ENCODE measurements at regions not wholly inside any gene's neighbourhood (a gene's known extent, or its start where the extent isn't known, plus 50 kb on each side); places are given as distances from the start of the nearest gene placed in this dataset.

- no peak for DNase-seq (ENCODE audit: extremely low read depth, low read depth)
- no peak for TF ChIP-seq CTCF (IDR thresholded peaks at IDR 0.05; ENCODE audit: low read depth, low read length, missing control alignments)
- H3K4me3 ChIP-seq (replicated peaks; ENCODE audit: low read depth, low read length): no peak overlapping the region
These were observed 1093.6 kb downstream of the TECRL start for GRCh38 chr4:63315651-63316050.

- H3K4me3 ChIP-seq (replicated peaks; ENCODE audit: low read depth, low read length): no peak overlapping the region
- no peak for DNase-seq (ENCODE audit: extremely low read depth, low read depth)
- TF ChIP-seq CTCF (IDR thresholded peaks at IDR 0.05; ENCODE audit: low read depth, low read length, missing control alignments): no peak
These were observed 1100.6 kb downstream of the TECRL start for GRCh38 chr4:63308697-63309096.

DNA sequence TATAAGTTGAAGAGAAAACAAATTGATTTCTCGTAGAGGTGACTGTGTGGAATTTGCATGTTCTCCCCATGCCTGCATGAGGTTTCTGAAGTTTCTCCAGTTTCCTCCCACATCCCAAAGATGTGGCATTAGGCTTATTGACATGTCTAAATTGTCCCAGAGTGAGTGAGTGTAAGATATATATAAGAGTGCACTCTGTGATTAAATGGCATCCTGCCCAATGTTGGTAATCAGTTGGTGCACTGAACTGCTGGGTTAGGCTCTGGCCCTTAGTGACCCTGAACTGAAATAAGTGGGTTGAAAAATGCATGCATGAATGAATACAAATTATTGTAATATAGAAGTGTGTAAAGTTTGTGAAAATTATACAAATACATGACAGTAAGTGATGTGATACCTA is 1106.5 kb downstream of the TECRL start:
- no peak overlapping the region for H3K4me3 ChIP-seq (replicated peaks; ENCODE audit: low read depth, low read length)
- TF ChIP-seq CTCF (IDR thresholded peaks at IDR 0.05; ENCODE audit: low read depth, low read length, missing control alignments): no peak
- DNase-seq (ENCODE audit: extremely low read depth, low read depth): no peak

DNA sequence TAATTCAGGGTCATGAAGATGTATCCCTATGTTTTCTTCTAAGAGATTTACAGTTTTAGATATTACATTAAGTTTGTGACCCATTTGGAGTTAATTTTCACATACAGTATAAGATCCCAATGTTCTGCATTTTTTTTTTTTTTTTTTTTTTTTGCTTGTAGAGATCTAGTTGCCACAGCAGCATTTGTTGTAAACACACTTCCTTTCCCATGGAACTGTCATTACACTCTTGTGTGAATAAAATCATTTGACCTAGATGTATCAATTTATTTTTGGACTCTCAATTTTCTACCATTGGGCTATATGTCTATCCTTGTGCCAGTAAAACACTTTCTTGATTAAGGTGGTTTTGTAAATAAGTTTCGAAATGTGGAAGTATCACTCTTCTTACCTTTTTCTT is 1107.2 kb downstream of the TECRL start:
- H3K4me3 ChIP-seq (replicated peaks; ENCODE audit: low read depth, low read length): no peak overlapping the region
- no peak for TF ChIP-seq CTCF (IDR thresholded peaks at IDR 0.05; ENCODE audit: low read depth, low read length, missing control alignments)

DNA sequence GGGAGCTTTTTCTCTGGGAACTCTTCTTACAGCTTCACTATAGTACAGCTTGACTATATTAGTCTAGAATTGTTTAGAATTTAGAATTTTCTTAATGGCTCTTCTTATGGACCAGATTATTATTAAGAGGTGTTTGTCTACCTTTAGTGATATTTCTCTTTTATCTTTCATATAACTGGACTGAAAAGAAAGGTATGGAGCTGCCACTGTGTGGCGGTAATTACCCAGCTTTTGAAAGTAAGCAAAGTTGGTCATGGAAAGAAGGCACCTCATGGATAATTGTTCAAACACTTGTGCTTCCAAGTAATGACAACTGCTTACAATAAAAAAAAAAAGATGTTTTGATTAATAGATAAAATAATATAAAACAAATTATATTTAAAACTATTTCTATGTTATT is 1112.5 kb downstream of the TECRL start:
- no peak for DNase-seq (ENCODE audit: extremely low read depth, low read depth)
- no peak overlapping the region for H3K4me3 ChIP-seq (replicated peaks; ENCODE audit: low read depth, low read length)
- TF ChIP-seq CTCF (IDR thresholded peaks at IDR 0.05; ENCODE audit: low read depth, low read length, missing control alignments): no peak

More for the DNA sequence above, 1107.2 kb downstream of the TECRL start:
- no peak for DNase-seq (ENCODE audit: extremely low read depth, low read depth)

- DNase-seq (ENCODE audit: extremely low read depth, low read depth): no peak
- no peak for TF ChIP-seq CTCF (IDR thresholded peaks at IDR 0.05; ENCODE audit: low read depth, low read length, missing control alignments)
- no peak overlapping the region for H3K4me3 ChIP-seq (replicated peaks; ENCODE audit: low read depth, low read length)
These were observed 1133.8 kb downstream of the TECRL start for GRCh38 chr4:63275491-63275890.

DNA sequence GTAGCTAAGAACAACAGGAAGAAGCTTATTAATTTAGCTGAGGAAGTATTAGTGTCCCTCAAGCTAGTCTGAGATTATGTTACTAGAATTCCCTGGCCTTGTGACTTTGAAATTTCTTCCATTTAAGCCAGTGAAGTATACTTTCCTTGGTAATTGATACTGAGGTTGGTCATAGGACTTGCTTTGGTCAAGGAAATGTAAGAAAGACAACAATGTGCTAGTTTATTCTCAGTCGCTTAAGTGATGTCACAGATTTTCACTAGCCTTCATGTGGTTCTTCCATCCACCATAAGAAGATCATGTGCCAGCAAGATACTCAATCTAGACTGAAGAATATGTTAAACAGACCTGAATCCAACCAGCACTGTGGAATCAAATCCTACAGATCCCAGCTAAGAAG is 1140.1 kb downstream of the TECRL start:
- no peak overlapping the region for H3K4me3 ChIP-seq (replicated peaks; ENCODE audit: low read depth, low read length)
- no peak for TF ChIP-seq CTCF (IDR thresholded peaks at IDR 0.05; ENCODE audit: low read depth, low read length, missing control alignments)
- no peak for DNase-seq (ENCODE audit: extremely low read depth, low read depth)
